ENCODE measurements at regions not wholly inside any gene's neighbourhood (a gene's known extent, or its start where the extent isn't known, plus 50 kb on each side); places are given as distances from the start of the nearest gene placed in this dataset.

DNA sequence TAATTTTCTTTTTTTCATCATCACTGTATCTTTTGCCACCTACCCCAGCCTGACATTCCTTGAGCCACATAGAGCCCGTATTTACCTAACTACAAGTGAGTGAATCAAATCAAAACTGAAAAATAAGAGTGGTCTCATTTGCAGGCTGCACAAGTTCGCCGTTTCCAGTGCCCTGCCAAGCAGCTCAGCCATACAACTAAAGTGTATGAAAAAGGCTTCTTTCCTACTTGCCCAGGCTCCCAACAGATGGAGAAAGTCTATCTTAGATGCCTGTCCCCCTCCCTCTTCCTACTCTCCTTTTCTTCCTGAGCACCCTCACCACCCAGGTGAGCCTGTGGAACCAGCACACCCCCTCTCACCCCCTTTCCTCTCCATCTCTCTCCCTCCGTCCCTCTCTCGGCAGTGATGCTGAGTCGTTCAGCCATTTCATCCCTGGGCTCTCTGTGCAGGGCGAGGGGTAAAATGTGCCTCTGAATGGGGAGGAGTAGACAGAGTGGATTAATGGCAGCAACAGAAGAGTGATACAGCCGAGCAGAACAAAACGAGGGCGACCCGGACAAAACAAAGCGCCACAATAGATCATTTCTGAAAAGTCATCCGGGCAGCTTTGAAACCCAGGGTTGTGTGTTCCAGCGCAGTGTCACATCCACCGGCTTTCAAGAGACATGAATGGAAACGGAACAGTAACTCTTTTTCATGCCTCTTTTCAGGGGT is 65.0 kb upstream of the POU3F3 start:
- Mint-ChIP-seq H3K4me3 (no peak overlapping the region), H3K27me3 (ENCODE audit: low read depth) (peaks cover 68% of the 10 kb centered on the region), H3K9me3 (no peaks in the 10 kb centered on the region), H3K4me1 (peaks cover 2% of the 10 kb centered on the region), H3K36me3 (no peaks in the 10 kb centered on the region), H3K27ac (no peak overlapping the region)
- TF ChIP-seq CTCF (IDR thresholded peaks at IDR 0.05; ENCODE audit: unreplicated experiment): no peak
- no peak for DNase-seq (ENCODE audit: low spot score in 2 of 2, unreplicated experiment in 2 of 2)

- TF ChIP-seq CTCF (IDR thresholded peaks at IDR 0.05; ENCODE audit: unreplicated experiment): no peak
- DNase-seq (ENCODE audit: low spot score in 2 of 2, unreplicated experiment in 2 of 2): no peak
- Mint-ChIP-seq H3K27ac (no peak overlapping the region), H3K4me3 (no peak overlapping the region), H3K27me3 (ENCODE audit: low read depth) (peaks cover 73% of the 10 kb centered on the region), H3K36me3 (no peaks in the 10 kb centered on the region), H3K9me3 (no peaks in the 10 kb centered on the region), H3K4me1 (peaks cover 2% of the 10 kb centered on the region)
Observed at GRCh38 chr2:104790100-104790811, 63.7 kb upstream of the POU3F3 start.

GRCh38 chr2:104790901-104791495 is 62.9 kb upstream of the POU3F3 start:
- Mint-ChIP-seq H3K36me3 (no peaks in the 10 kb centered on the region), H3K27me3 (ENCODE audit: low read depth) (peaks cover 75% of the 10 kb centered on the region), H3K4me3 (no peak overlapping the region), H3K4me1 (peaks cover 2% of the 10 kb centered on the region), H3K9me3 (no peaks in the 10 kb centered on the region), H3K27ac (no peak overlapping the region)
- DNase-seq (ENCODE audit: low spot score in 2 of 2, unreplicated experiment in 2 of 2): no peak
- TF ChIP-seq CTCF (IDR thresholded peaks at IDR 0.05; ENCODE audit: unreplicated experiment): no peak

GRCh38 chr2:104793966-104794365 is 59.9 kb upstream of the POU3F3 start:
- DNase-seq (ENCODE audit: low spot score in 2 of 2, unreplicated experiment in 2 of 2): no peak
- Mint-ChIP-seq H3K9me3 (no peaks in the 10 kb centered on the region), H3K36me3 (no peaks in the 10 kb centered on the region), H3K27ac (no peak overlapping the region), H3K4me1 (peaks cover 2% of the 10 kb centered on the region), H3K4me3 (no peak overlapping the region), H3K27me3 (ENCODE audit: low read depth) (peaks cover 56% of the 10 kb centered on the region)
- TF ChIP-seq CTCF (IDR thresholded peaks at IDR 0.05; ENCODE audit: unreplicated experiment): no peak

GRCh38 chr2:104794441-104794840 is 59.5 kb upstream of the POU3F3 start:
- DNase-seq (ENCODE audit: low spot score in 2 of 2, unreplicated experiment in 2 of 2): no peak
- Mint-ChIP-seq H3K27ac (no peak overlapping the region), H3K9me3 (no peaks in the 10 kb centered on the region), H3K4me1 (peaks cover 2% of the 10 kb centered on the region), H3K36me3 (no peaks in the 10 kb centered on the region), H3K4me3 (no peak overlapping the region), H3K27me3 (ENCODE audit: low read depth) (peaks cover 51% of the 10 kb centered on the region)
- no peak for TF ChIP-seq CTCF (IDR thresholded peaks at IDR 0.05; ENCODE audit: unreplicated experiment)
